GM12873 (cell line): ENCODE measurements at regions not wholly inside any gene's neighbourhood (a gene's known extent, or its start where the extent isn't known, plus 50 kb on each side); places are given as distances from the start of the nearest gene placed in this dataset.

ENCODE experiments used
- CTCF ChIP-seq: IDR thresholded peaks from 2 replicates; pipeline ENCODE4 v1.5.1; 2012; ENCODE audit warnings: low read depth, mild to moderate bottlenecking, moderate library complexity, low read length, control low read depth; ENCODE audit not compliant: insufficient read depth; ENCODE audit errors: missing control alignments

- TF ChIP-seq CTCF: no peak
These were observed 546.0 kb downstream of the PLA2G4A start for GRCh38 chr1:187374742-187375141.

- TF ChIP-seq CTCF: peak; percentile 26
These were observed 554.6 kb downstream of the PLA2G4A start for GRCh38 chr1:187383366-187383765.

- no peak for TF ChIP-seq CTCF
These were observed 555.8 kb downstream of the PLA2G4A start for GRCh38 chr1:187384504-187384903.

GRCh38 chr1:187390215-187390818, 561.6 kb downstream of the PLA2G4A start:
- no peak for TF ChIP-seq CTCF

GRCh38 chr1:187396226-187396625, 567.5 kb downstream of the PLA2G4A start:
- no peak for TF ChIP-seq CTCF

- TF ChIP-seq CTCF: no peak
These were observed 568.4 kb downstream of the PLA2G4A start for GRCh38 chr1:187396929-187397796.

- TF ChIP-seq CTCF: no peak
These were observed 579.7 kb downstream of the PLA2G4A start for GRCh38 chr1:187408212-187409004.
